GM19438 (cell line): ENCODE measurements at regions not wholly inside any gene's neighbourhood (a gene's known extent, or its start where the extent isn't known, plus 50 kb on each side); places are given as distances from the start of the nearest gene placed in this dataset.
"Not testable (repeated sequence)": the region's sequence is repeated elsewhere in the genome, so short reads cannot be mapped to it uniquely, and the experiment has no call there.

Experiments used
- ATAC-seq: cut with Tn5 transposase; IDR thresholded peaks from one replicate; pipeline ENCODE4 v1.9.1; 2021; ENCODE audit warnings: low read depth; ENCODE audit not compliant: unreplicated experiment

GRCh38 chr4:117533501-117533900 lies 448.1 kb upstream of the TRAM1L1 start:
- no peak for ATAC-seq

- no peak for ATAC-seq
Measured at GRCh38 chr4:117545039-117545438, 459.7 kb upstream of the TRAM1L1 start.

GRCh38 chr4:117549524-117549923 lies 464.1 kb upstream of the TRAM1L1 start:
- no peak for ATAC-seq

- no peak for ATAC-seq
Measured at GRCh38 chr4:117550085-117550484, 464.7 kb upstream of the TRAM1L1 start.

- no peak for ATAC-seq
Measured at GRCh38 chr4:117560329-117560728, 474.0 kb upstream of the NDST3 start.

- no peak for ATAC-seq
Measured at GRCh38 chr4:117574085-117574484, 460.2 kb upstream of the NDST3 start.

- ATAC-seq: no peak
Measured at GRCh38 chr4:117575850-117576249, 458.4 kb upstream of the NDST3 start.

GRCh38 chr4:117577686-117578311 lies 456.5 kb upstream of the NDST3 start:
- ATAC-seq: no peak

GRCh38 chr4:117588771-117589170 lies 445.5 kb upstream of the NDST3 start:
- no peak for ATAC-seq

GRCh38 chr4:117596917-117597480 lies 437.3 kb upstream of the NDST3 start:
- ATAC-seq: no peak

GRCh38 chr4:117599393-117599792 lies 434.9 kb upstream of the NDST3 start:
- not testable (repeated sequence) for ATAC-seq

- ATAC-seq: not testable (repeated sequence)
Measured at GRCh38 chr4:117600936-117601335, 433.4 kb upstream of the NDST3 start.

- no peak for ATAC-seq
Measured at GRCh38 chr4:117610706-117611308, 423.5 kb upstream of the NDST3 start.

GRCh38 chr4:117621673-117622072 lies 412.6 kb upstream of the NDST3 start:
- ATAC-seq: no peak

- no peak for ATAC-seq
Measured at GRCh38 chr4:117623326-117623725, 411.0 kb upstream of the NDST3 start.

GRCh38 chr4:117626664-117627063 lies 407.6 kb upstream of the NDST3 start:
- no peak for ATAC-seq

GRCh38 chr4:117634716-117635115 lies 399.6 kb upstream of the NDST3 start:
- no peak for ATAC-seq

- no peak for ATAC-seq
Measured at GRCh38 chr4:117637347-117637746, 396.9 kb upstream of the NDST3 start.

GRCh38 chr4:117640836-117641235 lies 393.4 kb upstream of the NDST3 start:
- ATAC-seq: no peak

- no peak for ATAC-seq
Measured at GRCh38 chr4:117641519-117641918, 392.8 kb upstream of the NDST3 start.

- no peak for ATAC-seq
Measured at GRCh38 chr4:117654079-117654478, 380.2 kb upstream of the NDST3 start.

GRCh38 chr4:117660668-117661067 lies 373.6 kb upstream of the NDST3 start:
- ATAC-seq: no peak
